GM23338 (cell line): ENCODE measurements at regions not wholly inside any gene's neighbourhood (a gene's known extent, or its start where the extent isn't known, plus 50 kb on each side); places are given as distances from the start of the nearest gene placed in this dataset.

Experiments
- ATAC-seq: fragments of 200-7000 bp; cut with Tn5 transposase; 3 replicates; pipeline ENCODE4 v1.9.1; 2020
- DNase-seq: peaks from one replicate; pipeline ENCODE4 v3.0.0-alpha.2; 2015; ENCODE audit warnings: low spot score
- H2AFZ ChIP-seq: fragments of 200-600 bp; sonication (generic); 2 replicates; pipeline ENCODE4 v1.8.0; 2016; ENCODE audit warnings: antibody characterized with exemption, mild to moderate bottlenecking, moderate library complexity
- H3F3A ChIP-seq: fragments of 200-600 bp; sonication (generic); replicated peaks from 2 replicates; pipeline ENCODE4 v1.8.0; 2017; ENCODE audit warnings: antibody characterized with exemption, mixed run types, low read depth
- H3K27ac ChIP-seq: fragments of 200-600 bp; sonication (generic); 2 replicates; pipeline ENCODE4 v1.6.1; 2016; ENCODE audit warnings: low read depth
- H3K27me3 ChIP-seq: fragments of 200-600 bp; sonication (generic); 2 replicates; pipeline ENCODE4 v1.8.0; 2016; ENCODE audit warnings: mild to moderate bottlenecking, mixed run types, moderate library complexity; ENCODE audit not compliant: insufficient read depth
- H3K36me3 ChIP-seq: fragments of 200-600 bp; sonication (generic); 2 replicates; pipeline ENCODE4 v1.8.0; 2016; ENCODE audit warnings: mild to moderate bottlenecking; ENCODE audit not compliant: insufficient read depth
- H3K4me1 ChIP-seq: fragments of 200-600 bp; sonication (generic); 2 replicates; pipeline ENCODE4 v1.8.0; 2016; ENCODE audit warnings: mild to moderate bottlenecking, moderate library complexity; ENCODE audit not compliant: insufficient read depth
- H3K4me2 ChIP-seq: fragments of 200-600 bp; sonication (generic); 2 replicates; pipeline ENCODE4 v1.7.1; 2017; ENCODE audit warnings: mixed run types
- H3K4me3 ChIP-seq: fragments of 200-600 bp; sonication (generic); 2 replicates; pipeline ENCODE4 v1.6.1; 2016; ENCODE audit warnings: mixed run types
- H3K79me2 ChIP-seq: fragments of 200-600 bp; sonication (generic); replicated peaks from 2 replicates; pipeline ENCODE4 v1.8.0; 2017; ENCODE audit warnings: mild to moderate bottlenecking; ENCODE audit not compliant: insufficient read depth
- H3K9me2 ChIP-seq: fragments of 200-600 bp; sonication (generic); 2 replicates; pipeline ENCODE4 v1.8.0; 2017; ENCODE audit not compliant: insufficient read depth
- H4K20me1 ChIP-seq: fragments of 200-600 bp; sonication (generic); replicated peaks from 2 replicates; pipeline ENCODE4 v1.8.0; 2017; ENCODE audit warnings: mild to moderate bottlenecking; ENCODE audit not compliant: insufficient read depth
- H3K27ac Mint-ChIP-seq: 2 replicates; pipeline ENCODE4 v1.8.0; 2020; ENCODE audit warnings: inconsistent platforms, mild to moderate bottlenecking, moderate library complexity, mixed read lengths
- H3K27me3 Mint-ChIP-seq: 3 replicates; pipeline ENCODE4 v1.8.0; 2022; ENCODE audit warnings: low read depth, mild to moderate bottlenecking, moderate library complexity, mixed read lengths, inconsistent platforms; ENCODE audit not compliant: insufficient read depth, poor library complexity
- H3K36me3 Mint-ChIP-seq: 3 replicates; pipeline ENCODE4 v1.8.0; 2021; ENCODE audit warnings: low read depth, mild to moderate bottlenecking, inconsistent platforms, moderate library complexity, mixed read lengths
- H3K4me1 Mint-ChIP-seq: 3 replicates; pipeline ENCODE4 v1.8.0; 2020; ENCODE audit warnings: mild to moderate bottlenecking, inconsistent platforms, mixed read lengths
- H3K4me3 Mint-ChIP-seq: 3 replicates; pipeline ENCODE4 v1.8.0; 2021; ENCODE audit warnings: moderate library complexity, mild to moderate bottlenecking, inconsistent platforms, mixed read lengths
- H3K9me3 Mint-ChIP-seq: 3 replicates; pipeline ENCODE4 v1.8.0; 2020; ENCODE audit warnings: moderate library complexity, mild to moderate bottlenecking, inconsistent platforms, mixed read lengths
- CREB1 ChIP-seq: fragments of 250-450 bp; sonication (Bioruptor Pico); IDR thresholded peaks from 2 replicates; pipeline ENCODE4 v1.5.0; 2020; ENCODE audit warnings: low read depth, mild to moderate bottlenecking, moderate library complexity
- EZH2 ChIP-seq: fragments of 200-600 bp; sonication (generic); IDR thresholded peaks from one replicate; pipeline ENCODE4 v1.8.0; 2017; ENCODE audit warnings: antibody characterized with exemption, mild to moderate bottlenecking, low read depth; ENCODE audit not compliant: unreplicated experiment
- EZH2phosphoT487 ChIP-seq: fragments of 200-600 bp; sonication (generic); IDR thresholded peaks from one replicate; pipeline ENCODE4 v1.8.1; 2018; ENCODE audit warnings: antibody characterized with exemption; ENCODE audit not compliant: unreplicated experiment
- JUNB ChIP-seq: IDR thresholded peaks from one replicate; pipeline ENCODE4 v1.6.1; 2016; ENCODE audit warnings: antibody characterized with exemption; ENCODE audit not compliant: unreplicated experiment
- NANOG ChIP-seq: IDR thresholded peaks from 2 replicates; pipeline ENCODE4 v1.6.1; 2016; ENCODE audit warnings: antibody characterized with exemption, borderline replicate concordance
- POLR2AphosphoS5 ChIP-seq: IDR thresholded peaks from 2 replicates; pipeline ENCODE4 v1.6.1; 2016; ENCODE audit warnings: antibody characterized with exemption, low read depth
- STAT1 ChIP-seq: IDR thresholded peaks from one replicate; pipeline ENCODE4 v1.6.1; 2016; ENCODE audit warnings: antibody characterized with exemption; ENCODE audit not compliant: unreplicated experiment
- ZNF114 ChIP-seq: fragments of 250-450 bp; sonication (Bioruptor Pico); IDR thresholded peaks from 2 replicates; pipeline ENCODE4 v1.5.0; 2020; ENCODE audit warnings: mild to moderate bottlenecking, moderate library complexity
- ZNF331 ChIP-seq: fragments of 250-450 bp; sonication (Bioruptor Pico); IDR thresholded peaks from 2 replicates; pipeline ENCODE4 v1.5.0; 2020; ENCODE audit warnings: low read depth, mild to moderate bottlenecking, moderate library complexity
- TF ChIP-seq, protein P1 (sequence below): IDR thresholded peaks from one replicate; pipeline ENCODE4 v1.6.1; 2018; ENCODE audit warnings: antibody characterized with exemption; ENCODE audit not compliant: unreplicated experiment
- TF ChIP-seq, protein P2 (sequence below): fragments of 250-450 bp; sonication (Bioruptor Pico); IDR thresholded peaks from 2 replicates; pipeline ENCODE4 v1.5.0; 2020; ENCODE audit warnings: mild to moderate bottlenecking, moderate library complexity
- TF ChIP-seq, protein P3 (sequence below): IDR thresholded peaks from 2 replicates; pipeline ENCODE4 v1.6.1; 2016; ENCODE audit warnings: antibody characterized with exemption
- TF ChIP-seq, protein P4 (sequence below), 2 experiments: fragments of 200-600 bp in 1 of 2; sonication (generic) in 1 of 2; conservative IDR thresholded peaks; 2 replicates each; pipeline versions ENCODE4 v1.5.1 to v1.6.1; 2016 to 2017; ENCODE audit warnings: antibody characterized with exemption in 2 of 2, low read depth in 2 of 2, mild to moderate bottlenecking in 2 of 2, moderate library complexity in 1 of 2

DNA sequence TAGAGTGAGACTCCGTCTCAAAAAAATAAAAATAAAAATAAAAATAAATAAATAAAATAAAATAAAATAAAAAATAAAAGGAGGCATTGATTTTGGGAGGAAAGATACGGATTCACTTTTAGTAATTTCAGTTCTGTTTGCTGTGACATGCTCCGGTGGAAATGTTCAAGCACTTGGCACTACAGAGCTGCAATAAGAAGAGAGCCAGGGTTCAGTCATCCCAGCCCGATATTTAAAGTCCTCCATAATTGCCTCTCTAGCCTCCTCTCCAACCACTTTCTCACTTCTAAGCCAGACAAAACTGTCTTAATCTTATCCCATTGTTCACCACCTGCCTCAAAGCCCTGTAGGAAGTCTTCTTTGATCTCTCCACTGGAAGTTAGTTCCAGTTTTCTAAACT, 55.0 kb upstream of the MACF1 start:
- Histone ChIP-seq H3K9me2 (no peaks in the 10 kb centered on the region), H3K4me3 (no peak overlapping the region), H3K4me2 (peak overlapping the region; percentile 74; the same call in 1 of the 2 replicates), H3K27ac (peak overlapping the region; percentile 64), H3K79me2 (peaks cover 100% of the 10 kb centered on the region), H2AFZ (no peak overlapping the region), H3F3A (no peaks in the 10 kb centered on the region; the same call in 1 of the 2 replicates), H3K27me3 (no peaks in the 10 kb centered on the region), H4K20me1 (no peaks in the 10 kb centered on the region), H3K36me3 (no peaks in the 10 kb centered on the region), H3K4me1 (peaks cover 69% of the 10 kb centered on the region)
- Mint-ChIP-seq H3K4me1 (peaks cover 71% of the 10 kb centered on the region), H3K4me3 (no peak overlapping the region), H3K27me3 (no peaks in the 10 kb centered on the region), H3K27ac (peak overlapping the region; percentile 1; the same call in 1 of the 2 replicates), H3K36me3 (no peaks in the 10 kb centered on the region; the same call in 1 of the 3 replicates), H3K9me3 (no peaks in the 10 kb centered on the region)
- ATAC-seq (no peak), DNase-seq (no peak)
- no peak for TF ChIP-seq NANOG
- no peak for TF ChIP-seq ZNF114 (CRISPR knock-in tag)
- no peak for TF ChIP-seq JUNB
- no peak for TF ChIP-seq EZH2phosphoT487
- TF ChIP-seq, protein P1, sequence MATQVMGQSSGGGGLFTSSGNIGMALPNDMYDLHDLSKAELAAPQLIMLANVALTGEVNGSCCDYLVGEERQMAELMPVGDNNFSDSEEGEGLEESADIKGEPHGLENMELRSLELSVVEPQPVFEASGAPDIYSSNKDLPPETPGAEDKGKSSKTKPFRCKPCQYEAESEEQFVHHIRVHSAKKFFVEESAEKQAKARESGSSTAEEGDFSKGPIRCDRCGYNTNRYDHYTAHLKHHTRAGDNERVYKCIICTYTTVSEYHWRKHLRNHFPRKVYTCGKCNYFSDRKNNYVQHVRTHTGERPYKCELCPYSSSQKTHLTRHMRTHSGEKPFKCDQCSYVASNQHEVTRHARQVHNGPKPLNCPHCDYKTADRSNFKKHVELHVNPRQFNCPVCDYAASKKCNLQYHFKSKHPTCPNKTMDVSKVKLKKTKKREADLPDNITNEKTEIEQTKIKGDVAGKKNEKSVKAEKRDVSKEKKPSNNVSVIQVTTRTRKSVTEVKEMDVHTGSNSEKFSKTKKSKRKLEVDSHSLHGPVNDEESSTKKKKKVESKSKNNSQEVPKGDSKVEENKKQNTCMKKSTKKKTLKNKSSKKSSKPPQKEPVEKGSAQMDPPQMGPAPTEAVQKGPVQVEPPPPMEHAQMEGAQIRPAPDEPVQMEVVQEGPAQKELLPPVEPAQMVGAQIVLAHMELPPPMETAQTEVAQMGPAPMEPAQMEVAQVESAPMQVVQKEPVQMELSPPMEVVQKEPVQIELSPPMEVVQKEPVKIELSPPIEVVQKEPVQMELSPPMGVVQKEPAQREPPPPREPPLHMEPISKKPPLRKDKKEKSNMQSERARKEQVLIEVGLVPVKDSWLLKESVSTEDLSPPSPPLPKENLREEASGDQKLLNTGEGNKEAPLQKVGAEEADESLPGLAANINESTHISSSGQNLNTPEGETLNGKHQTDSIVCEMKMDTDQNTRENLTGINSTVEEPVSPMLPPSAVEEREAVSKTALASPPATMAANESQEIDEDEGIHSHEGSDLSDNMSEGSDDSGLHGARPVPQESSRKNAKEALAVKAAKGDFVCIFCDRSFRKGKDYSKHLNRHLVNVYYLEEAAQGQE: no peak
- TF ChIP-seq EZH2: no peak
- no peak for TF ChIP-seq ZNF331 (CRISPR knock-in tag)
- no peak for TF ChIP-seq STAT1
- TF ChIP-seq, protein P2, sequence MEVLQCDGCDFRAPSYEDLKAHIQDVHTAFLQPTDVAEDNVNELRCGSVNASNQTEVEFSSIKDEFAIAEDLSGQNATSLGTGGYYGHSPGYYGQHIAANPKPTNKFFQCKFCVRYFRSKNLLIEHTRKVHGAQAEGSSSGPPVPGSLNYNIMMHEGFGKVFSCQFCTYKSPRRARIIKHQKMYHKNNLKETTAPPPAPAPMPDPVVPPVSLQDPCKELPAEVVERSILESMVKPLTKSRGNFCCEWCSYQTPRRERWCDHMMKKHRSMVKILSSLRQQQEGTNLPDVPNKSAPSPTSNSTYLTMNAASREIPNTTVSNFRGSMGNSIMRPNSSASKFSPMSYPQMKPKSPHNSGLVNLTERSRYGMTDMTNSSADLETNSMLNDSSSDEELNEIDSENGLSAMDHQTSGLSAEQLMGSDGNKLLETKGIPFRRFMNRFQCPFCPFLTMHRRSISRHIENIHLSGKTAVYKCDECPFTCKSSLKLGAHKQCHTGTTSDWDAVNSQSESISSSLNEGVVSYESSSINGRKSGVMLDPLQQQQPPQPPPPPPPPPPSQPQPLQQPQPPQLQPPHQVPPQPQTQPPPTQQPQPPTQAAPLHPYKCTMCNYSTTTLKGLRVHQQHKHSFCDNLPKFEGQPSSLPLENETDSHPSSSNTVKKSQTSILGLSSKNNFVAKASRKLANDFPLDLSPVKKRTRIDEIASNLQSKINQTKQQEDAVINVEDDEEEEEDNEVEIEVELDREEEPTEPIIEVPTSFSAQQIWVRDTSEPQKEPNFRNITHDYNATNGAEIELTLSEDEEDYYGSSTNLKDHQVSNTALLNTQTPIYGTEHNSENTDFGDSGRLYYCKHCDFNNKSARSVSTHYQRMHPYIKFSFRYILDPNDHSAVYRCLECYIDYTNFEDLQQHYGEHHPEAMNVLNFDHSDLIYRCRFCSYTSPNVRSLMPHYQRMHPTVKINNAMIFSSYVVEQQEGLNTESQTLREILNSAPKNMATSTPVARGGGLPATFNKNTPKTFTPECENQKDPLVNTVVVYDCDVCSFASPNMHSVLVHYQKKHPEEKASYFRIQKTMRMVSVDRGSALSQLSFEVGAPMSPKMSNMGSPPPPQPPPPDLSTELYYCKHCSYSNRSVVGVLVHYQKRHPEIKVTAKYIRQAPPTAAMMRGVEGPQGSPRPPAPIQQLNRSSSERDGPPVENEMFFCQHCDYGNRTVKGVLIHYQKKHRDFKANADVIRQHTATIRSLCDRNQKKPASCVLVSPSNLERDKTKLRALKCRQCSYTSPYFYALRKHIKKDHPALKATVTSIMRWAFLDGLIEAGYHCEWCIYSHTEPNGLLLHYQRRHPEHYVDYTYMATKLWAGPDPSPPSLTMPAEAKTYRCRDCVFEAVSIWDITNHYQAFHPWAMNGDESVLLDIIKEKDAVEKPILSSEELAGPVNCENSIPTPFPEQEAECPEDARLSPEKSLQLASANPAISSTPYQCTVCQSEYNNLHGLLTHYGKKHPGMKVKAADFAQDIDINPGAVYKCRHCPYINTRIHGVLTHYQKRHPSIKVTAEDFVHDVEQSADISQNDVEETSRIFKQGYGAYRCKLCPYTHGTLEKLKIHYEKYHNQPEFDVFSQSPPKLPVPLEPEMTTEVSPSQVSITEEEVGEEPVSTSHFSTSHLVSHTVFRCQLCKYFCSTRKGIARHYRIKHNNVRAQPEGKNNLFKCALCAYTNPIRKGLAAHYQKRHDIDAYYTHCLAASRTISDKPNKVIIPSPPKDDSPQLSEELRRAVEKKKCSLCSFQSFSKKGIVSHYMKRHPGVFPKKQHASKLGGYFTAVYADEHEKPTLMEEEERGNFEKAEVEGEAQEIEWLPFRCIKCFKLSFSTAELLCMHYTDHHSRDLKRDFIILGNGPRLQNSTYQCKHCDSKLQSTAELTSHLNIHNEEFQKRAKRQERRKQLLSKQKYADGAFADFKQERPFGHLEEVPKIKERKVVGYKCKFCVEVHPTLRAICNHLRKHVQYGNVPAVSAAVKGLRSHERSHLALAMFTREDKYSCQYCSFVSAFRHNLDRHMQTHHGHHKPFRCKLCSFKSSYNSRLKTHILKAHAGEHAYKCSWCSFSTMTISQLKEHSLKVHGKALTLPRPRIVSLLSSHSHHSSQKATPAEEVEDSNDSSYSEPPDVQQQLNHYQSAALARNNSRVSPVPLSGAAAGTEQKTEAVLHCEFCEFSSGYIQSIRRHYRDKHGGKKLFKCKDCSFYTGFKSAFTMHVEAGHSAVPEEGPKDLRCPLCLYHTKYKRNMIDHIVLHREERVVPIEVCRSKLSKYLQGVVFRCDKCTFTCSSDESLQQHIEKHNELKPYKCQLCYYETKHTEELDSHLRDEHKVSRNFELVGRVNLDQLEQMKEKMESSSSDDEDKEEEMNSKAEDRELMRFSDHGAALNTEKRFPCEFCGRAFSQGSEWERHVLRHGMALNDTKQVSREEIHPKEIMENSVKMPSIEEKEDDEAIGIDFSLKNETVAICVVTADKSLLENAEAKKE (CRISPR knock-in tag): no peak
- TF ChIP-seq CREB1 (CRISPR knock-in tag): no peak
- TF ChIP-seq, protein P3, sequence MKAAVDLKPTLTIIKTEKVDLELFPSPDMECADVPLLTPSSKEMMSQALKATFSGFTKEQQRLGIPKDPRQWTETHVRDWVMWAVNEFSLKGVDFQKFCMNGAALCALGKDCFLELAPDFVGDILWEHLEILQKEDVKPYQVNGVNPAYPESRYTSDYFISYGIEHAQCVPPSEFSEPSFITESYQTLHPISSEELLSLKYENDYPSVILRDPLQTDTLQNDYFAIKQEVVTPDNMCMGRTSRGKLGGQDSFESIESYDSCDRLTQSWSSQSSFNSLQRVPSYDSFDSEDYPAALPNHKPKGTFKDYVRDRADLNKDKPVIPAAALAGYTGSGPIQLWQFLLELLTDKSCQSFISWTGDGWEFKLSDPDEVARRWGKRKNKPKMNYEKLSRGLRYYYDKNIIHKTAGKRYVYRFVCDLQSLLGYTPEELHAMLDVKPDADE: no peak
- TF ChIP-seq POLR2AphosphoS5: no peak
- TF ChIP-seq, protein P4, sequence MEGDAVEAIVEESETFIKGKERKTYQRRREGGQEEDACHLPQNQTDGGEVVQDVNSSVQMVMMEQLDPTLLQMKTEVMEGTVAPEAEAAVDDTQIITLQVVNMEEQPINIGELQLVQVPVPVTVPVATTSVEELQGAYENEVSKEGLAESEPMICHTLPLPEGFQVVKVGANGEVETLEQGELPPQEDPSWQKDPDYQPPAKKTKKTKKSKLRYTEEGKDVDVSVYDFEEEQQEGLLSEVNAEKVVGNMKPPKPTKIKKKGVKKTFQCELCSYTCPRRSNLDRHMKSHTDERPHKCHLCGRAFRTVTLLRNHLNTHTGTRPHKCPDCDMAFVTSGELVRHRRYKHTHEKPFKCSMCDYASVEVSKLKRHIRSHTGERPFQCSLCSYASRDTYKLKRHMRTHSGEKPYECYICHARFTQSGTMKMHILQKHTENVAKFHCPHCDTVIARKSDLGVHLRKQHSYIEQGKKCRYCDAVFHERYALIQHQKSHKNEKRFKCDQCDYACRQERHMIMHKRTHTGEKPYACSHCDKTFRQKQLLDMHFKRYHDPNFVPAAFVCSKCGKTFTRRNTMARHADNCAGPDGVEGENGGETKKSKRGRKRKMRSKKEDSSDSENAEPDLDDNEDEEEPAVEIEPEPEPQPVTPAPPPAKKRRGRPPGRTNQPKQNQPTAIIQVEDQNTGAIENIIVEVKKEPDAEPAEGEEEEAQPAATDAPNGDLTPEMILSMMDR (conservative IDR thresholded peaks at IDR 0.05; ENCODE audit: low read depth in 2 of 2): no peak
